ENCODE measurements at regions not wholly inside any gene's neighbourhood (a gene's known extent, or its start where the extent isn't known, plus 50 kb on each side); places are given as distances from the start of the nearest gene placed in this dataset.

DNA sequence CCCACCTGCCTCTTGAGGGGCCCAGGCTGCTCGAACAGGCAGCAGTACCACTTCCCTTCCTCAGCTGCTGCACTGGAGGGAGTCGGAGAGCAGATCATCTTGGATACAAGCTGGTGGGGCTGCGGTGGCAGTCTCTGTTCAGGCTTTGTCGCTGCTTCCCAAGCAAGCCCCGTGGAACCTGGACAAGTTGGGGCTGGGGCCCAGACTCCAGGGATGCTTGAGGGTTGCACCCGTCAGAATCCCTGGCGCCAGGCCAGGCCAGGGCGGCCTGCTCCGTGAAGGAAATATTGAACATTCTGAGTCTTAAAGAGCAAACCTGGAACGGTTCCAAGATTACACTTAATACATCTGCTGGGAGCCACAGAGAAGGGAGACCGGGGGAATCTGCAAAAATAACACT is 310.1 kb upstream of the SORL1-AS1 start:
- H3K27ac Mint-ChIP-seq: peak overlapping the region; percentile 67
- H3K9me3 Mint-ChIP-seq: no peaks in the 10 kb centered on the region
- H3K4me1 Mint-ChIP-seq: peaks cover 10% of the 10 kb centered on the region
- H3K36me3 Mint-ChIP-seq: no peaks in the 10 kb centered on the region
- no peak overlapping the region for H3K4me3 Mint-ChIP-seq
- H3K27me3 ChIP-seq: no peaks in the 10 kb centered on the region
- H2AFZ ChIP-seq (replicated peaks): peak overlapping the region; percentile 58
- H3K4me1 ChIP-seq: no peaks in the 10 kb centered on the region
- peaks cover under 1% of the 10 kb centered on the region for H3K27me3 Mint-ChIP-seq (ENCODE audit: insufficient read depth, low read depth)
- H3K27ac ChIP-seq: no peak overlapping the region
- H4K20me1 ChIP-seq (ENCODE audit: low read depth): no peaks in the 10 kb centered on the region
- H3K36me3 ChIP-seq: no peaks in the 10 kb centered on the region
- H3K9ac ChIP-seq: no peak overlapping the region
- no peak for TF ChIP-seq EZH2phosphoT487 (IDR thresholded peaks at IDR 0.05)
- no peak for TF ChIP-seq EZH2 (IDR thresholded peaks at IDR 0.05)
- TF ChIP-seq, protein P1, sequence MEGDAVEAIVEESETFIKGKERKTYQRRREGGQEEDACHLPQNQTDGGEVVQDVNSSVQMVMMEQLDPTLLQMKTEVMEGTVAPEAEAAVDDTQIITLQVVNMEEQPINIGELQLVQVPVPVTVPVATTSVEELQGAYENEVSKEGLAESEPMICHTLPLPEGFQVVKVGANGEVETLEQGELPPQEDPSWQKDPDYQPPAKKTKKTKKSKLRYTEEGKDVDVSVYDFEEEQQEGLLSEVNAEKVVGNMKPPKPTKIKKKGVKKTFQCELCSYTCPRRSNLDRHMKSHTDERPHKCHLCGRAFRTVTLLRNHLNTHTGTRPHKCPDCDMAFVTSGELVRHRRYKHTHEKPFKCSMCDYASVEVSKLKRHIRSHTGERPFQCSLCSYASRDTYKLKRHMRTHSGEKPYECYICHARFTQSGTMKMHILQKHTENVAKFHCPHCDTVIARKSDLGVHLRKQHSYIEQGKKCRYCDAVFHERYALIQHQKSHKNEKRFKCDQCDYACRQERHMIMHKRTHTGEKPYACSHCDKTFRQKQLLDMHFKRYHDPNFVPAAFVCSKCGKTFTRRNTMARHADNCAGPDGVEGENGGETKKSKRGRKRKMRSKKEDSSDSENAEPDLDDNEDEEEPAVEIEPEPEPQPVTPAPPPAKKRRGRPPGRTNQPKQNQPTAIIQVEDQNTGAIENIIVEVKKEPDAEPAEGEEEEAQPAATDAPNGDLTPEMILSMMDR (IDR thresholded peaks at IDR 0.05): no peak
- DNase-seq (ENCODE audit: low spot score): peak; percentile 33
- no peaks in the 10 kb centered on the region for H3K79me2 ChIP-seq (ENCODE audit: low read depth)
- no peaks in the 10 kb centered on the region for H3F3A ChIP-seq (ENCODE audit: low read depth)
- H3K9me3 ChIP-seq (ENCODE audit: low read depth): no peaks in the 10 kb centered on the region
- no peak overlapping the region for H3K4me2 ChIP-seq
- no peak overlapping the region for H3K4me3 ChIP-seq

DNA sequence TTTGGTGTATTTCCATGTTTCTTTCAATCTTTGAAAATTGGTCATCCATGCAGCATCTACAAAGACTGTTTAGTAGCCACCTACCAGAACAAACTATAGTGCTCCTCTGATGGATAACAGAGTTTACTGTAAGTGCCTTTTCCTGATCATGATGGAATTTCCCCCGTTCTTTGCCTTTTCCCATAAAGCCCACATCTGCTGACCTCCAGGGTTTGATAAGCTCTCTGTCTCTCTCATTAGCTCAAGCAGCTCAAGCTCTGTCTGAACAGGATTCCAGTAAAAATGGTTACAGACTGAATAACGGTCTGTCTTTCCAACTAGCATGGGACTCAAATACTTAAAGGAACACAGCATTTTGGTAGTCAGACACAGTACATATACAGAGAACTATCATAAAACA is 308.4 kb upstream of the SORL1-AS1 start:
- Mint-ChIP-seq H3K36me3 (no peaks in the 10 kb centered on the region), H3K27ac (no peak overlapping the region), H3K4me3 (no peak overlapping the region), H3K9me3 (no peaks in the 10 kb centered on the region), H3K27me3 (ENCODE audit: insufficient read depth, low read depth) (no peaks in the 10 kb centered on the region), H3K4me1 (peaks cover 10% of the 10 kb centered on the region)
- H3K79me2 ChIP-seq (ENCODE audit: low read depth): no peaks in the 10 kb centered on the region
- H3K27me3 ChIP-seq: no peaks in the 10 kb centered on the region
- no peaks in the 10 kb centered on the region for H3K4me1 ChIP-seq
- H2AFZ ChIP-seq (replicated peaks): no peak overlapping the region
- no peaks in the 10 kb centered on the region for H3F3A ChIP-seq (ENCODE audit: low read depth)
- no peak overlapping the region for H3K4me3 ChIP-seq
- H3K36me3 ChIP-seq: no peaks in the 10 kb centered on the region
- no peak overlapping the region for H3K9ac ChIP-seq
- TF ChIP-seq, protein P1 (IDR thresholded peaks at IDR 0.05): no peak
- no peak for TF ChIP-seq EZH2 (IDR thresholded peaks at IDR 0.05)
- TF ChIP-seq EZH2phosphoT487 (IDR thresholded peaks at IDR 0.05): no peak
- H3K27ac ChIP-seq: no peak overlapping the region
- no peak overlapping the region for H3K4me2 ChIP-seq
- H3K9me3 ChIP-seq (ENCODE audit: low read depth): no peaks in the 10 kb centered on the region
- DNase-seq (ENCODE audit: low spot score): no peak
- no peaks in the 10 kb centered on the region for H4K20me1 ChIP-seq (ENCODE audit: low read depth)

DNA sequence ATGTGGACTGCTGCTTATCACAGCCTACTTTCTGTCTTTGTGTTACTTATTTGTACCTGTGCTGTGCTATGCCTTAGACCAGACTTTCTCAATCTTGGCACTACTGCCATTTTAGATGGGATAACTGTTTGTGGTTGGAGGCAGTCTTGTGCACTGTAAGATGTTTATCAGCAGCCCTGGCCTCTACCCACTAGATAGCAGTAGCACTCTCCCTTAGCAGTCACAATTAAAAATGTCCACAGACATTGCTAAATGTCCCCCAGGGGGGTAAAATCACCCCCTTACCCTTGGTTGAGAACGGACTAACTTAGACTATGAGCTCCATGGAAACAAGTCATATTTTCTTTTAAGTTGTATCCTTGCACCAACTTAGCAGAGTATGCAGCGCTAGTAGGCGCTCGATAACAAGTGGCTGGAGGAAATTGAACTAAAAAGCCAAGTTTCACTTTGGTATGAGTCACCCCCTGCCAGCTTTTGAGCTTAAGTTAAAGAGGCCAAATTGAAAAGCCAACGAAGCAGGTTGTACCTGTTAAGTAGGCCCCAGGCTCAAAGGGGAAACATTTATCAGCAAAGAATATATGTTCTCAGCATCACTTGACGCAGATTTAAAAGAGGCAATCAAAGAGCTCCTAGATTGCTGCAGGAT is 304.8 kb upstream of the SORL1-AS1 start:
- Histone ChIP-seq H3K4me1 (peaks cover 16% of the 10 kb centered on the region), H3K27ac (no peak overlapping the region), H3K4me3 (no peak overlapping the region), H3K36me3 (no peaks in the 10 kb centered on the region), H3K27me3 (no peaks in the 10 kb centered on the region), H3K79me2 (ENCODE audit: low read depth) (no peaks in the 10 kb centered on the region), H3K9me3 (ENCODE audit: low read depth) (no peaks in the 10 kb centered on the region), H2AFZ (replicated peaks) (peak overlapping the region; percentile 41), H3F3A (ENCODE audit: low read depth) (peaks cover 3% of the 10 kb centered on the region), H3K4me2 (no peak overlapping the region), H3K9ac (no peak overlapping the region), H4K20me1 (ENCODE audit: low read depth) (no peaks in the 10 kb centered on the region)
- peaks cover 10% of the 10 kb centered on the region for H3K4me1 Mint-ChIP-seq
- no peak overlapping the region for H3K4me3 Mint-ChIP-seq
- H3K27me3 Mint-ChIP-seq (ENCODE audit: insufficient read depth, low read depth): no peaks in the 10 kb centered on the region
- no peak overlapping the region for H3K27ac Mint-ChIP-seq
- no peak for DNase-seq (ENCODE audit: low spot score)
- no peak for TF ChIP-seq EZH2phosphoT487 (IDR thresholded peaks at IDR 0.05)
- no peak for TF ChIP-seq EZH2 (IDR thresholded peaks at IDR 0.05)
- TF ChIP-seq, protein P1 (IDR thresholded peaks at IDR 0.05): no peak
- no peaks in the 10 kb centered on the region for H3K36me3 Mint-ChIP-seq
- H3K9me3 Mint-ChIP-seq: no peaks in the 10 kb centered on the region
